Sigmoid colon (tissue), 6 donors: ENCODE measurements at regions not wholly inside any gene's neighbourhood (a gene's known extent, or its start where the extent isn't known, plus 50 kb on each side); places are given as distances from the start of the nearest gene placed in this dataset.

ENCODE experiments used
- DNase-seq: peaks from one replicate; pipeline ENCODE4 v3.0.0-alpha.2; 2019
- H3K27ac ChIP-seq, 4 donors: fragments of 200-600 bp; sonication (generic); one replicate each; pipeline ENCODE4 v1.5.1; 2016 to 2019; ENCODE audit warnings: mild to moderate bottlenecking in 1 of 4
- H3K27me3 ChIP-seq, 3 donors: fragments of 200-600 bp; sonication (generic); one replicate each; pipeline ENCODE4 v1.5.1; 2019; ENCODE audit warnings: mild to moderate bottlenecking in 1 of 3
- H3K36me3 ChIP-seq, 4 donors: fragments of 200-600 bp; sonication (generic); one replicate each; pipeline ENCODE4 v1.5.1; 2016 to 2019
- H3K4me1 ChIP-seq, 4 donors: fragments of 200-600 bp; sonication (generic); one replicate each; pipeline ENCODE4 v1.5.1; 2017 to 2019
- H3K4me3 ChIP-seq, 4 donors: fragments of 200-600 bp; sonication (generic); one replicate each; pipeline ENCODE4 v1.5.1; 2017 to 2019; ENCODE audit warnings: mild to moderate bottlenecking in 2 of 4, moderate library complexity in 1 of 4
- H3K9me3 ChIP-seq, 4 donors: fragments of 200-600 bp in 3 of 4; sonication (generic) in 3 of 4; one replicate each; pipeline versions ENCODE4 v1.5.1 to v1.6.1; 2013 to 2019
- CTCF ChIP-seq, 4 experiments: fragments of 450-650 bp in 3 of 4; fragments of 200-600 bp in 1 of 4; IDR thresholded peaks; one replicate each; pipeline ENCODE4 v1.5.1; 2016 to 2019; ENCODE audit warnings: antibody characterized with exemption in 4 of 4, mild to moderate bottlenecking in 3 of 4, moderate library complexity in 2 of 4
- EP300 ChIP-seq, 4 donors: sonication (generic); formaldehyde crosslinking; IDR thresholded peaks; one replicate each; pipeline ENCODE4 v1.6.1; 2017; ENCODE audit warnings: antibody characterized with exemption in 4 of 4
- POLR2A ChIP-seq, 2 donors: fragments of 450-650 bp; IDR thresholded peaks; one replicate each; pipeline ENCODE4 v1.6.1; 2016; ENCODE audit warnings: antibody characterized with exemption in 2 of 2, mild to moderate bottlenecking in 2 of 2, moderate library complexity in 2 of 2
- POLR2AphosphoS5 ChIP-seq, 4 donors: sonication (generic); formaldehyde crosslinking; IDR thresholded peaks; one replicate each; pipeline ENCODE4 v1.6.1; 2017; ENCODE audit warnings: antibody characterized with exemption in 4 of 4
- WGBS, 2 donors: extraction: QIAGEN DNeasy Blood & Tissue Kit; methylation state at CpG; one replicate each; pipeline ENCODE4 v1.1.7; 2013; 5-methylcytosine and 5-hydroxymethylcytosine counted together
- intact Hi-C: fragments of 100-400 bp; cut with DNase I; formaldehyde crosslinking; loops from one replicate; pipeline ENCODE4 v1.15.1; 2023
- donor health status: healthy with polysubstance abuse.
- donor health status: healthy.

GRCh38 chr14:101380512-101380911 is 180.8 kb upstream of the DIO3 start:
- intact Hi-C loops, result no loop called here
- no peak overlapping the region for H3K4me3 ChIP-seq
- no peaks in the 10 kb centered on the region for H3K27me3 ChIP-seq
- TF ChIP-seq EP300 (IDR thresholded peaks at IDR 0.05) (no peak), POLR2A (IDR thresholded peaks at IDR 0.05) (no peak), CTCF (IDR thresholded peaks at IDR 0.05) (no peak), POLR2AphosphoS5 (IDR thresholded peaks at IDR 0.05) (no peak)
- peaks cover 0 to 7% (median 1%) of the 10 kb centered on the region in 4 donors for H3K9me3 ChIP-seq
- no peak overlapping the region for H3K27ac ChIP-seq
- DNase-seq, result no peak
- no peaks in the 10 kb centered on the region for H3K36me3 ChIP-seq
- 85 to 86% methylated on average over 3 of the region's 3 CpGs for WGBS, 2 donors
- H3K4me1 ChIP-seq, result peaks cover 0 to under 1% (median 0%) of the 10 kb centered on the region in 4 donors

GRCh38 chr14:101380940-101381339 is 180.4 kb upstream of the DIO3 start:
- no peak overlapping the region for H3K27ac ChIP-seq
- intact Hi-C loops, result no loop called here

GRCh38 chr14:101383737-101384338 is 177.5 kb upstream of the DIO3 start:
- H3K4me3 ChIP-seq, result no peak overlapping the region
- no peak overlapping the region for H3K27ac ChIP-seq
- H3K27me3 ChIP-seq, result no peaks in the 10 kb centered on the region
- no peaks in the 10 kb centered on the region for H3K4me1 ChIP-seq
- 89 to 96% methylated on average over 2 of the region's 2 CpGs for WGBS, 2 donors
- TF ChIP-seq CTCF (IDR thresholded peaks at IDR 0.05) (no peak), POLR2AphosphoS5 (IDR thresholded peaks at IDR 0.05) (no peak), POLR2A (IDR thresholded peaks at IDR 0.05) (no peak), EP300 (IDR thresholded peaks at IDR 0.05) (no peak)
- peaks cover 0 to 7% (median 1%) of the 10 kb centered on the region in 4 donors for H3K9me3 ChIP-seq
- H3K36me3 ChIP-seq, result no peaks in the 10 kb centered on the region
- intact Hi-C loops, result no loop called here
- DNase-seq, result no peak

More at GRCh38 chr14:101380940-101381339, 180.4 kb upstream of the DIO3 start:
- no peaks in the 10 kb centered on the region for H3K4me1 ChIP-seq
- H3K36me3 ChIP-seq, result no peaks in the 10 kb centered on the region
- H3K27me3 ChIP-seq, result no peaks in the 10 kb centered on the region
- H3K4me3 ChIP-seq, result no peak overlapping the region
- peaks cover 0 to 7% (median 1%) of the 10 kb centered on the region in 4 donors for H3K9me3 ChIP-seq
- TF ChIP-seq CTCF (IDR thresholded peaks at IDR 0.05), result no peak
- no peak for TF ChIP-seq EP300 (IDR thresholded peaks at IDR 0.05)
- no peak for TF ChIP-seq POLR2AphosphoS5 (IDR thresholded peaks at IDR 0.05)
- no peak for TF ChIP-seq POLR2A (IDR thresholded peaks at IDR 0.05)
- no peak for DNase-seq

GRCh38 chr14:101394374-101394773 is 166.9 kb upstream of the DIO3 start:
- 94 to 95% methylated on average over 9 of the region's 9 CpGs for WGBS, 2 donors
- Histone ChIP-seq H3K27me3 (no peaks in the 10 kb centered on the region), H3K36me3 (no peaks in the 10 kb centered on the region), H3K4me3 (no peak overlapping the region), H3K4me1 (no peaks in the 10 kb centered on the region), H3K27ac (no peak overlapping the region), H3K9me3 (no peaks in the 10 kb centered on the region)
- DNase-seq, result no peak
- no peak for TF ChIP-seq CTCF (IDR thresholded peaks at IDR 0.05)
- no peak for TF ChIP-seq POLR2A (IDR thresholded peaks at IDR 0.05)
- no peak for TF ChIP-seq EP300 (IDR thresholded peaks at IDR 0.05)
- no peak for TF ChIP-seq POLR2AphosphoS5 (IDR thresholded peaks at IDR 0.05)
- intact Hi-C loops, result no loop called here

GRCh38 chr14:101395779-101396178 is 165.5 kb upstream of the DIO3 start:
- Histone ChIP-seq H3K4me3 (no peak overlapping the region), H3K9me3 (no peaks in the 10 kb centered on the region), H3K4me1 (no peaks in the 10 kb centered on the region), H3K36me3 (no peaks in the 10 kb centered on the region), H3K27ac (no peak overlapping the region), H3K27me3 (no peaks in the 10 kb centered on the region)
- 94 to 95% methylated on average over 5 of the region's 5 CpGs for WGBS, 2 donors
- intact Hi-C loops, result no loop called here
- DNase-seq, result no peak
- TF ChIP-seq POLR2AphosphoS5 (IDR thresholded peaks at IDR 0.05) (no peak), CTCF (IDR thresholded peaks at IDR 0.05) (no peak)
